PC-9 (cell line): ENCODE measurements at regions not wholly inside any gene's neighbourhood (a gene's known extent, or its start where the extent isn't known, plus 50 kb on each side); places are given as distances from the start of the nearest gene placed in this dataset.

Source experiments
- BruUV-seq: library from RNA; stranded (reverse); fragments of 400-500 nt; replicated peaks from 2 replicates; lab custom pipeline; 2021; lab: Mats Ljungman, UMichigan
- CTCF ChIA-PET: fragments of 300-600 bp; sonication (Branson Sonifier 250); formaldehyde crosslinking; loops from one replicate; lab custom pipeline; 2022; ENCODE audit warnings: antibody characterized with exemption; lab: Charles Lee
- POLR2A ChIA-PET: fragments of 300-600 bp; sonication (Branson Sonifier 250); formaldehyde crosslinking; loops from one replicate; lab custom pipeline; 2022; ENCODE audit warnings: antibody characterized with exemption; ENCODE audit not compliant: unreplicated experiment; lab: Charles Lee
- DNase-seq, 2 experiments: peaks; one replicate each; pipeline versions ENCODE4 v3.0.0 to v3.0.0-alpha.2; 2015 to 2022; ENCODE audit warnings: mixed read lengths in 1 of 2
- H2AFZ ChIP-seq: fragments of 200-600 bp; sonication (generic); 2 replicates; pipeline ENCODE4 v1.8.1; 2017; ENCODE audit warnings: antibody characterized with exemption
- H3F3A ChIP-seq: fragments of 200-600 bp; sonication (generic); 2 replicates; pipeline ENCODE4 v1.8.1; 2017; ENCODE audit warnings: antibody characterized with exemption, mild to moderate bottlenecking, low read depth; ENCODE audit not compliant: insufficient read depth
- H3K27ac ChIP-seq: fragments of 200-600 bp; sonication (generic); 2 replicates; pipeline ENCODE4 v1.6.1; 2016; ENCODE audit warnings: mixed run types
- H3K27me3 ChIP-seq: fragments of 200-600 bp; sonication (generic); 2 replicates; pipeline ENCODE4 v1.6.1; 2016; ENCODE audit warnings: low read depth, mixed run types; ENCODE audit not compliant: insufficient read depth
- H3K36me3 ChIP-seq: fragments of 200-600 bp; sonication (generic); 2 replicates; pipeline ENCODE4 v1.6.1; 2016; ENCODE audit warnings: low read depth, mixed run types
- H3K4me1 ChIP-seq: fragments of 200-600 bp; sonication (generic); replicated peaks from 2 replicates; pipeline ENCODE4 v1.6.1; 2016; ENCODE audit warnings: mixed run types; ENCODE audit not compliant: insufficient read depth
- H3K4me2 ChIP-seq: fragments of 200-600 bp; sonication (generic); 2 replicates; pipeline ENCODE4 v1.6.1; 2017; ENCODE audit warnings: mixed run types
- H3K4me3 ChIP-seq: fragments of 200-600 bp; sonication (generic); 2 replicates; pipeline ENCODE4 v1.6.1; 2016; ENCODE audit warnings: mixed run types
- H3K79me2 ChIP-seq: fragments of 200-600 bp; sonication (generic); 2 replicates; pipeline ENCODE4 v1.6.1; 2017; ENCODE audit warnings: low read depth, mixed run types
- H3K9me2 ChIP-seq: fragments of 200-600 bp; sonication (generic); 2 replicates; pipeline ENCODE4 v1.8.1; 2017; ENCODE audit warnings: mild to moderate bottlenecking; ENCODE audit not compliant: insufficient read depth
- H3K9me3 ChIP-seq: fragments of 200-600 bp; sonication (generic); 2 replicates; pipeline ENCODE4 v1.8.1; 2016; ENCODE audit warnings: low read depth; ENCODE audit not compliant: insufficient read depth
- H4K20me1 ChIP-seq: fragments of 200-600 bp; sonication (generic); 2 replicates; pipeline ENCODE4 v1.8.1; 2017; ENCODE audit not compliant: insufficient read depth
- CTCF ChIP-seq: fragments of 200-600 bp; sonication (generic); conservative IDR thresholded peaks from 2 replicates; pipeline ENCODE4 v1.6.1; 2017; ENCODE audit warnings: mixed run types, antibody characterized with exemption, mild to moderate bottlenecking, moderate library complexity
- EZH2 ChIP-seq: fragments of 200-600 bp; sonication (generic); IDR thresholded peaks from 2 replicates; pipeline ENCODE4 v1.8.0; 2017; ENCODE audit warnings: antibody characterized with exemption, low read depth
- intact Hi-C: fragments of 100-400 bp; cut with micrococcal nuclease; formaldehyde crosslinking; loops from one replicate; pipeline ENCODE4 v1.10.0; 2022; ENCODE audit not compliant: unreplicated experiment

GRCh38 chr20:41889126-41889843, 271.1 kb upstream of the CHD6 start:
- Histone ChIP-seq H3K4me3 (no peak overlapping the region), H3K79me2 (no peaks in the 10 kb centered on the region), H3F3A (no peaks in the 10 kb centered on the region), H3K27me3 (peaks cover 51% of the 10 kb centered on the region), H3K9me3 (no peaks in the 10 kb centered on the region), H3K4me1 (no peaks in the 10 kb centered on the region), H3K9me2 (no peaks in the 10 kb centered on the region), H4K20me1 (no peaks in the 10 kb centered on the region), H3K27ac (no peak overlapping the region), H3K4me2 (no peak overlapping the region), H2AFZ (no peak overlapping the region), H3K36me3 (no peaks in the 10 kb centered on the region)
- POLR2A ChIA-PET = no interaction called here
- CTCF ChIA-PET = no interaction called here
- no peak for DNase-seq
- TF ChIP-seq EZH2 = no peak
- 0 out of 2 replicates have a peak, but pooled peaks have one; percentile 21 for TF ChIP-seq CTCF
- intact Hi-C loops = loop anchor here (2.0 kb wide), 1 partner anchor 56 kb away; no protein-coding TSS in a partner anchor
- no TSS peak for BruUV-seq

- CTCF ChIA-PET = no interaction called here
- Histone ChIP-seq H3K9me2 (no peaks in the 10 kb centered on the region), H3K4me1 (no peaks in the 10 kb centered on the region), H3K4me2 (no peak overlapping the region), H3F3A (no peaks in the 10 kb centered on the region), H3K79me2 (no peaks in the 10 kb centered on the region), H3K36me3 (no peaks in the 10 kb centered on the region), H3K27ac (no peak overlapping the region), H3K27me3 (peaks cover 51% of the 10 kb centered on the region), H2AFZ (no peak overlapping the region), H3K9me3 (no peaks in the 10 kb centered on the region), H3K4me3 (no peak overlapping the region), H4K20me1 (no peaks in the 10 kb centered on the region)
- DNase-seq = no peak
- TF ChIP-seq CTCF (no peak), EZH2 (no peak)
- intact Hi-C loops = loop anchor here (2.0 kb wide), 1 partner anchor 56 kb away; no protein-coding TSS in a partner anchor
- BruUV-seq = no TSS peak
- POLR2A ChIA-PET = no interaction called here
Measured at GRCh38 chr20:41888434-41888833, 270.3 kb upstream of the CHD6 start.

- ChIA-PET CTCF (no interaction called here), POLR2A (no interaction called here)
- DNase-seq = no peak
- Histone ChIP-seq H3K4me2 (no peak overlapping the region), H3K27ac (no peak overlapping the region), H3K79me2 (no peaks in the 10 kb centered on the region), H3K27me3 (peaks cover 47% of the 10 kb centered on the region), H4K20me1 (no peaks in the 10 kb centered on the region), H3K36me3 (no peaks in the 10 kb centered on the region), H3K4me3 (no peak overlapping the region), H3K9me2 (no peaks in the 10 kb centered on the region), H3K4me1 (no peaks in the 10 kb centered on the region), H2AFZ (no peak overlapping the region), H3F3A (no peaks in the 10 kb centered on the region), H3K9me3 (no peaks in the 10 kb centered on the region)
- TF ChIP-seq EZH2 (no peak), CTCF (no peak)
- intact Hi-C loops = no loop called here
- BruUV-seq = no TSS peak
Measured at GRCh38 chr20:41887500-41887899, 269.3 kb upstream of the CHD6 start.
